GM18508 (cell line): ENCODE measurements at regions not wholly inside any gene's neighbourhood (a gene's known extent, or its start where the extent isn't known, plus 50 kb on each side); places are given as distances from the start of the nearest gene placed in this dataset.

ENCODE experiments used
- ATAC-seq: cut with Tn5 transposase; IDR thresholded peaks from one replicate; pipeline ENCODE4 v1.9.1; 2021; ENCODE audit warnings: moderate number of reproducible peaks; ENCODE audit not compliant: insufficient read depth, unreplicated experiment

- no peak for ATAC-seq
Measured at GRCh38 chr2:67516362-67516761, 119.2 kb downstream of the ETAA1 start.

DNA sequence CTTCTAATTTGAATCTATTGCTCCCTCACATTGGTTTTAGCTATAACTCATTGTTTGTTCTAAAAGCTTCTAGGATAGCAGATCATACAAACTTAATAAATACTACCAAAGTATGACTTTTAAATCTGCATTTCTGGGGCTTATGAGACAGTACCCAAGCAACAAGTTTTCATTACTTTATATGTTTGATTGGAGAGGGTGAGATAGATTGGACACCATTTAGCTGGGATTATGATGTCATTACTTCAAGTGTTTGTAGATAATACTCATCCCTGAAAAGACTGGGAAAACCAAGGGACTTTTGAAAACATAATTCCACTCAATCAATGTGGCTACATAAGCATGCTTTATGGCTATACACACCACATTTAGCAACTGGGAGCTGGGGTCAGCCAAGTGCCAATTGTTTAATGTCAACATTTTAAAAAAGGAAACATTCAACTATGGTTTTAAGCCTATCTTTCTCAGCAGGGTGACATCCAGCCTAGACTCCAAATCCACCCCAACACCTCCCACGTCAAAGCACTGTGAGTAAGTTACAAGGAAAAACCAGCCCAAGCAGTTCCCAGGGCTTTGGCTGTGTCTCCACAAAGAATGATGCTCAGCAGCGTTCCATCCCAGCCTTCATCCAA is 119.9 kb downstream of the ETAA1 start:
- no peak for ATAC-seq

GRCh38 chr2:67522148-67522547 is 125.0 kb downstream of the ETAA1 start:
- no peak for ATAC-seq

GRCh38 chr2:67524213-67524612 is 127.1 kb downstream of the ETAA1 start:
- ATAC-seq: no peak

DNA sequence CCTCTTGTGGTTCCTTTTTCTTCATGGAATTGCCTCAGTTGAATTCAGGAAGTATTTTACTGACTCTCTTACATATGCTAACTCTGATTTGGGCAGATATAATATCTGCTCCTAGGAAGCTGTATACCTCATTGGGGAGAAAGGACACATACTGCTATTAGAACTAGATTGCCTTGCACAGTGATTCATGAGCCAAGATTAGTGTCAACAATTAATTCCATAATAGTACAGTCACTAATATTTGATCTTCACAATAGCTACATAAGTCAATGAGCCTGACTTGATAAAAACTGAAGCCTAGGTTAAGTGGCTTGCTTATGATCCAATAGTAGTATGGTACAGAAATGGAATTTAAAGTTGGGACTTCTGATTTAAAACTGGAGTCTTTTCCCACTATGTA is 127.6 kb downstream of the ETAA1 start:
- no peak for ATAC-seq

- ATAC-seq: no peak
Measured at GRCh38 chr2:67526283-67526682, 129.2 kb downstream of the ETAA1 start.

GRCh38 chr2:67528320-67528719 is 131.2 kb downstream of the ETAA1 start:
- no peak for ATAC-seq

DNA sequence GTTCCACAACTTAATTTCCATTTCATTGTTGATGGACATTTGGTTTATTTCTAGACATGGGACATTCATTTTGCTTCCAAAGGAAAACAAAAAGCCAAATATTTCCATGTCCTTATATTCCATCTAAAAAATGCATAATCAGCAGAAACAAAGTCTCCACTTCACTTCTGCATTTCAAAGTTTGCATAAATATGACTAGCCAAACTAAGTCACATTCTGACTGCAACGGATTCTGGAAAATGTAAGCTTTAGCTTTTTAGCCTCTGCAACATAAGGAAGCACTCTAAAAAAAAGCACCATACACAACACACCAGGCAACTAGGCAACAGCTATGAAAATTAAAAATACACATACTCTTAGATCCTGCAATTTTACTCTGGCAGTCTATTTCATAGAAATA is 135.3 kb downstream of the ETAA1 start:
- ATAC-seq: no peak

DNA sequence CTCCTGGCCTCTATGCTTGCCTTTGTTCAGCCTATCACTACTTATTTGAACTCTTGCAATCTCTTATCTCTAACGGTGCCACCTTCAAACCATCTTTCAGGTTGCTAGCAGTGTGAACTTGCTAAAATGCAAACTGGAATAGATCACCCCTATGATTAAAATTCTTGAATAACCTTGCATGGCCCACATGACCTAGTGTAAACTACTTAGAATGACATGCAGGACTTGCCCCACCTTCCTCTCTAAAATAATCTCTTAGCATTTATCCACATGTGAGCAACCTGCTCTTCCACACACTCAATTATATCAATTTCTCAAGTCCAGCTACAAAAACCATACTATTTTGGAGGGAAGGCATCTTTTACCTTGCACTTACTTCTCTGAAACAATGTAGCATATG is 137.6 kb downstream of the ETAA1 start:
- ATAC-seq: no peak

GRCh38 chr2:67540962-67541361 is 143.8 kb downstream of the ETAA1 start:
- ATAC-seq: no peak

- no peak for ATAC-seq
Measured at GRCh38 chr2:67544286-67544685, 147.2 kb downstream of the ETAA1 start.

DNA sequence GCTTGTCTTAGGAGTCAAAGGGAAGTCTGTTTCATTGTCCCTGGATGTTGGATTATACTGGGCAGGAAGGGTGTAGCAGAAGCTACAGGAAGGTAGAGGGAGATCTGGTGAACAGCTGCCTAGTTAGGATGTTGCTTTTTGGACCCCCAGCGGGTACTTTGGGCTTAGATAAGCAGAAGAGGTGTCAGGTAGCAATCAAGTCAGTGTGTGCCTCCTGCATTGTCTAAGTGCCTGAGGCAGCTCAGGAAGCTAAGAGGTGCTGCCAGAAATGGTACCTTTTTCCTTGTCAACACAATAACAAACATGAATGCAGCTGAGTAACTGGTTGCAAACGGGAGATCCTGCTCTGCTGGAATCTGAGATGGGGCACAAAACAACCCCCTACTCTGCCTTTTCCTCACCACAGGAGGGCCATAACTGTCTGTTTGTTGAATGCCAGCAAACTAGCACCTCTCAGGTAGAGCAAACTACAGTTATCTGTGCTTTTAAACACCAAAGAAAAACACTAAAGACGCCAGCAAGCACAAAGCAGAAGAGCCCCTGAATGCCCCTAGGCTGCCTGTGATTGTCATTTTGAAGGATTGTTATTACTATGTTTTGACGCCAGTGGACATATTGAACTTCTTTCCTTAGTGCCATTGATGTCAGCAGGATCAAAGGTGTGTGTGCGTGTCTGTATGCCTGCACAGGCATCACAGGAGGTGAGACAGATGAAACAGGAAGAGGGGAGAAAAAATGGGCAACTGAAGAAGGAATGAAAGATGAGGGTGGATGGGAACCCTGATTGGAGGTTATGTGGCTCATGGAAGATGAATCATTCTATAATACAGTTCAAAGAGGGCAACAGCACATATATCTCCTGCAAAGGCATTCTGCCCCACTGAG is 151.4 kb downstream of the ETAA1 start:
- no peak for ATAC-seq

GRCh38 chr2:67559156-67559555 is 162.0 kb downstream of the ETAA1 start:
- ATAC-seq: no peak

- ATAC-seq: no peak
Measured at GRCh38 chr2:67560771-67561456, 163.8 kb downstream of the ETAA1 start.

DNA sequence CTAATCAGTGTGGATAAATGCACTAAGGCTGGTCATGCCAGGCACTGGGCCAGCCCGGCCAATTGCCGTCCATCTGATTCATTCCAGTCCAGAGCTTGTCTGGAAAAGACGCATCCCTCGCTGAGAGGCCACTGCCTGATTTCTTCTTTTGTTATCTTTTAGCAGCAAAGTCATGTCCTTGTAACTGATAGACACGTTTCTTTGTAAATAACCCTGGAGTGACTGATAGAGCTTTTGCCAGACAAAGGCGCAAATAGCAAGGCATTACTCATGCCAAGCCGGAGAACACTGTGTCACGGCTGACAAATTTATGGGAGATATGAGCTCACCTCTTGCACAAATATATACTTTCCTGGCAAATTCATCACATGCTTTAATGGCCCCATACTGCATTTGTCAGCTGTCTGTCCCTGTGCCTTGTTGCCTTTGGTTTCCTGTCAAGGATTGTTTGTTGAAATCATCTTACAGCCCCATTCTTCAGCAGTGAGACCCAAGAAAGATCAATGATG is 164.4 kb downstream of the ETAA1 start:
- no peak for ATAC-seq

- no peak for ATAC-seq
Measured at GRCh38 chr2:67564076-67564475, 166.9 kb downstream of the ETAA1 start.

GRCh38 chr2:67564626-67565025 is 167.5 kb downstream of the ETAA1 start:
- ATAC-seq: no peak

GRCh38 chr2:67565262-67565661 is 168.1 kb downstream of the ETAA1 start:
- no peak for ATAC-seq

DNA sequence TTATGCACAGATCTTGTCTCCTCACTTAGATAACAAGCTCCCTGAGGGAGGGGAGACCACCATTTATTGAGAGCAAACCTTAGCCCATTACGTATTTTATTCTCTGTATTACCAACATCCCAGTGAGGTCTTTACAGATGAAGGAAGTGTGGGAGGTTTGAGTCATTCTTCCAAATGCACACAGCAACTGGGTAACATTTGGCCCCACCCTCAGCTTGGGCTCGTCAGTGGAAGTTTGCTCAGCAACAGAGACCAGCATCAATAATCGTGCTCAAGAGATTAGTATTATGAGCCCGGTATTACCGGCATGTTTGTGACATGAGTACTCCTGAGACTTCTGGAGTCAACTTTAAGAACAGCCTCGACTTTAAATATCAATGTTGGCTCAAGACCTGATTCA is 168.6 kb downstream of the ETAA1 start:
- no peak for ATAC-seq

- ATAC-seq: no peak
Measured at GRCh38 chr2:67566285-67566684, 169.2 kb downstream of the ETAA1 start.
